NCI-H510A (cell line): ENCODE measurements at regions not wholly inside any gene's neighbourhood (a gene's known extent, or its start where the extent isn't known, plus 50 kb on each side); places are given as distances from the start of the nearest gene placed in this dataset.
"Not testable (repeated sequence)": the region's sequence is repeated elsewhere in the genome, so short reads cannot be mapped to it uniquely, and the experiment has no call there.

Experiments
- DNase-seq: peaks from one replicate; lab custom pipeline; 2025; lab: John Stamatoyannopoulos, UW

DNA sequence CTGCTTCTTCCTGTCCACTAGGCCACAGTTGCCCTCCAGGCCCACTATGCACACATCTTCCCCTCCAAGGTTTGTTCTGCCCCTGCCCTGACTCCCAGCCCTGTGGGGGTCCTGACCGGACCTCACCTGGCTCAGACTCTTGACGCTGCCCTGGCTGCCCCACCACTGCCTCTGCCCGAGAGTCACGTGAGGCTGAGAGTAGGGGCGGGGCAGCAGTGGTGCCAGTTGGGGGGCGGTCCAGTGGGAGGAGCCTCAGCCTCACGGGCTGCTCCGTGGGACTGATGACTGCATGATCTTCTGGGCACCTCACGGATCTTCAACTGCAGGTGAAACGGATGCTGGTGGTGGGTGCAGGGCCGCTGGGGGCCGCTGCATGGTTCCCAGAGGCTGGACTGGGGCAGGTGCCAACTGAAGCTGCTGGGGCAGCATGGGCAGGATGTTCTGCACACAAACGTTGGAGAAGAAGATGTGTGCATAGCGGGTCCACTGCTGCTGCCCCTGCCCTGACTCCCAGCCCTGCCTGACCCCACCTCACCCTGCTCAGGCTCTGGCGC, 77.6 kb downstream of the HHIPL2 start:
- not testable (repeated sequence) for DNase-seq

GRCh38 chr1:222466150-222466865, 81.6 kb downstream of the HHIPL2 start:
- DNase-seq = no peak

GRCh38 chr1:222465211-222466041, 82.5 kb downstream of the HHIPL2 start:
- peak; percentile 72 for DNase-seq

GRCh38 chr1:222464841-222465210, 83.1 kb downstream of the HHIPL2 start:
- DNase-seq = no peak

GRCh38 chr1:222463059-222463730, 84.7 kb downstream of the HHIPL2 start:
- DNase-seq = no peak

GRCh38 chr1:222462601-222463000, 85.3 kb downstream of the HHIPL2 start:
- DNase-seq = no peak

- no peak for DNase-seq
Observed at GRCh38 chr1:222461941-222462340, 86.0 kb downstream of the HHIPL2 start.

GRCh38 chr1:222459652-222460051, 88.3 kb downstream of the HHIPL2 start:
- no peak for DNase-seq

GRCh38 chr1:222457513-222457912, 90.4 kb downstream of the HHIPL2 start:
- DNase-seq = no peak

- DNase-seq = no peak
Observed at GRCh38 chr1:222457084-222457483, 90.8 kb downstream of the HHIPL2 start.

DNA sequence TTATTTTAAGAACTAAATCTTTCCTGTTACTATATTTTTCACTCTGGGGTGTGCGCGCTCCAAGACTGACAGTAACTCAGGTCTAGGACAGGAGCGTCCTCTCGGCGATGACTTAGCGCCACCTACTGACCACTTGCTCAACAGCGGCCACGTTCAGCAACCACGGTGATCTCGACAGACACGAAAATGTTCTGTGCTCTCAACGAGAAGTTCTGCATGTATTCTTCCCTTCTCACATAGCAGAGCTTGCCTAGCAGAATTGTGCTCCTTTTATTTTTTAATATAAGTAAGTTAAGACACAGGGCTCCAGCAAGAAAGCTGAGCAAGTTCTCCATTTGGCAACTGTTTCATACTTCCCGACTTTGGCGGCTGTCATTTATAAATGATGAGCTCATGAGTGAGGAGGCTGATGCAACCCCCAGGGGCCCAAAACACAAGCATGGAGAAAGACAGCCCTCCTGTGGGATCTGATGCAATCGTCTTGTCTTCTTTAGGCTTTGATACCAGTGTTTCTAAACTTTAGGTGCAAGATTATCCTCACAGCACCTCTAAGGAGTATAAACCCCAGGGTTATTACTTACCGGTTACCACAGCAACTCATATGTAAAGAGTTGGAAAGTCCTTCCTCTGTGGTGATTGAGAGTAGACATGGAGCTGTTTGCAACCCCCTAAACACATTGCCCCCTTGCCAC, 92.6 kb downstream of the HHIPL2 start:
- peak; percentile 27 for DNase-seq

DNA sequence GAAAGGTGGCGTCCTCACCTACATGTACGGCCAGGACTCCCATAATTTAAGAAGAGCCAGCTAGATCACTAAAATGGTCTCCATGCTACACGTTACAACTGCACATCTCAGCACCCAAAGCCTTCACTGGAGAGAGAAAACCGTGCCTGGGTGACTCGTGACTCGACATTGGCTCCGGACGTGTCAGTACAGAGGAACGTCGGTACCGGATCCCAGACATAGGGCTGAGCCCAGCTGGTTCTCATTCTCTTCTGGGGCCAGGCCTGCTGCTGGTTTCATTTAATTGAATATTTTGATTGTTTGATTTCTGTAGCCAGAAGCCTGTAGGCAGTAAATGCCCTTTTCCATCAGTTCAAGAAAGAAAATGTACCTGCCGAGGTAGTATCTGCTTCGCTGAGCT, 93.1 kb downstream of the HHIPL2 start:
- no peak for DNase-seq

DNA sequence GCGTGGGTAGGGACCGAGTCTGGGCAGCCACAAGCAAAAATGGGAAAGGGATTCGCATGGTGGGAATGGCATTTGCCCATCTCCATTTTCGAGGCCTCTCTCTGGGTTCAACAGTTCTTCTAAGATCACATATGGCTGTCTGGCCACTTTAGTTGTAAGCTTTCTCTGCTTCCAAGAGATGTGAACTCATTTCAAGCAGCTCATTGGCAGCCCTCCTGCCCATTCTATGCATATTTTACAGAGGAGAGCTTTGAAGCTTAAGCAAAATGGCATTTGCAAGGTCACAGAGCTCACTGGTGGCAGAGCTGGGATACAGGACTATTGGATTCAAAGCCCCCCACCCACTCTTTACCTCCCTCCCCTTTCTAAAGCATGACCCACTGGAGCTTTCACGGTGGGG, 93.7 kb downstream of the HHIPL2 start:
- DNase-seq = no peak

DNA sequence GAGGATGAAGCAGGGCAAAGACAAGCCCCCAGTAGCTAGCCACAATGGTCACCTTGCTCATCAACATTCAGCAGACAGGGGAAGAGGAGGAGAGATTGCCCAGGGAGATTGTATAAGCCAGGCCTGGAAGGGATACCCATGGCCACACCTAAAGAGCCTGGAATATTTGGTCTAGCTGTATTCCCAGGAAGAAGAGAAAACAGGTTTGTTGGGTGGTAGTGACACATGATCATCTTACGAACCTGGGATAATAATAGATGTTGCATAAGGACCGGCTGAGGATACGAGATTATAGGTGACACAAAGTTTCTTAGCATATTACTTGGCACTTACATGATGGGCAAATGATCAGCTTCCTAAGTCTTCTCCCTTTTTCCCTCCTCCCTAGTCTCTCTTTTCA, 95.9 kb downstream of the HHIPL2 start:
- no peak for DNase-seq

DNA sequence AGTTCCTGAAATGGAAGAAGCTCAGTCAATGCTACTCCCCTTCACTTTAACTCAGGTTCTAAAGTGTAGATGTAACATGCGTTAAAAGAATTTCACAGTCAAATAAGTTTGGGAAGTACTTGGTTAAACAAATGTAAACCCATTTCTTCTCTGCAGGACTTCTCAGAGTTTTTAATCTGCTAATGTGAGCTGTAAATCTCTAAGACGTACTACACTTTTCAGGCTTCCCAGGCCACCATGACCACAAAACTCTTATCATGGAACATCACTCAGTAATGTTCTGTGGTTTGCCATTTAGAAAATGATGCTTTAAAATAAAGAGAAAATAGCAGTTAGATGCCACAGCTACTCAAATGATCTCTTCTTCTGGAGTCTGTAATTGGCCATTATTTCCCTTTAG, 104.3 kb downstream of the HHIPL2 start:
- no peak for DNase-seq

- DNase-seq = no peak
Observed at GRCh38 chr1:222441066-222441465, 106.8 kb downstream of the HHIPL2 start.

DNA sequence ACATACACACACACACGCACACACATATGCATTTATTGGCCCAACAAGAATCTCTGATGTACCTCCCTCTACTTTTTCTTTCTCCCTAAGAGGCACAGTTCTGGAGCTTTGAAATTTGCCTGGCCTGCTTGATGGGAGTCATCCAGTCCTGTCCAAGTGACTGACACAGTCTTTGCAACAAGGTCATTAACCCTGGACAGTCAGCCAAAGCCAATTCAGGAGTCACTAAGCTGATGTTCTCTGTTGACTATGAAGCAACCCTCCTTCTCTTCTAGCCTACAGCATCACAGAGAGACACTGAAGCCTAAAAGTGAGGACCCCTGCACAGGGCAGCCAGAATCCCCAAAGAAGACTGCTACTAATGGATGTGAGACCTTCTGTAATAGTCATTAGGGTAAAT, 123.1 kb downstream of the HHIPL2 start:
- DNase-seq = no peak

- DNase-seq = no peak
Observed at GRCh38 chr1:222421380-222421779, 126.5 kb downstream of the HHIPL2 start.

DNA sequence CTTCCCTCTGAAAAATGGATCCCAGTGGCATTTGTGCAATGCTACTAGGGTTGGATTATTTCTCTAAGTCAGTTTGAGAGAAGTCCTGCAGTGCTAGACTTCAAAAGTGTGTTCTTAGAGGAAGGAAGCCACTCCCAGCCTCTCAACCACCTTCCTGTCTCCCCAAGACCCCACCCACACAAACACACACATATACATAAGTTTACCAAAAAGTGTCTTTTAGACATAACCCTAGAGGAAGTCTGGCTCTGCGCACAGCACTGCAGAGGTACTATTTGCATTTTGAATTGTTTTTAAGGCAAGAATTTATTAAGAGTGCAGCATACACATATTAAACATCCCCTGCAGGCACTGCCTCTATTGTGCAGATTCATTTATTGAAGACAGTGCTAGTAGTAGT, 127.3 kb downstream of the HHIPL2 start:
- no peak for DNase-seq

DNA sequence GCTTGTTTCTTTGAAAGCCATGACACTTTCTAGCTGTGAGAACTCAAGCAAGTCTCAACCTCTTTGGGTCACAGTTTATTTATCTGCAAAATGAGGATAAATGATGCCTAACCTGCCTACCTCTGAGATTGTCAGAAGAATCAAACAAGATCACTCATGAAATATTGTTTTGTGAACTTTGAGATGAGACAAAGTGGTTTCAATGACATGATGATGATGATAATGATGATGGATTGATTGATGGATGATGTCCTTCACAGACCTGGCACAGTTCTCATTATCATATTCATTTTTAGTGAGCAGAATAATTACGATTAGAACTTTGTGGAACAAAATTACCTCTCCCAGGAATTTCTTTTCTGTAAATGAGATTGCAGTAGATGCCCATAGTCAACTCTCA, 129.2 kb downstream of the HHIPL2 start:
- DNase-seq = no peak

DNA sequence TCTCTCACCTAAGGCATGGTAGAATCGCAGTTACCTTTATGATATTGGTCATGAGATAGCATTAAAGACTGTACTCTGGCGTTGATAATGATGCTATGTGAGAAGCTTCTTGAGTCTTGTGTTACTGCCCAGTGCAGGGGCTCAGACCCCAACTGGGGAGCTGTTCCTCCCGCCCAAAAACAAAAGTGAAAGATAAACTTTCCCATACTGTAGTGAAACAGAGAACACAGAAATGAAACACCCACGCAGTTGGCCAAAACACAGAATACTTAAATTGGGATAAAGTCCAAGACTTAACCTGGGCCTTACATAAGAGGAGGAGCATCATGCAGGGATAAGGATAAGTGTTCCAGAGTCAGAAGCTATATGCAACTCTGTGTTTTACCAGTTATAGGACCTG, 130.6 kb downstream of the HHIPL2 start:
- no peak for DNase-seq
